Hepatocyte (in vitro differentiated cells): ENCODE measurements at regions not wholly inside any gene's neighbourhood (a gene's known extent, or its start where the extent isn't known, plus 50 kb on each side); places are given as distances from the start of the nearest gene placed in this dataset.

Source experiments
- CTCF ChIP-seq: fragments of 200-600 bp; sonication (generic); IDR thresholded peaks from 2 replicates; pipeline ENCODE4 v1.5.1; 2016; ENCODE audit warnings: antibody characterized with exemption, mild to moderate bottlenecking; ENCODE audit not compliant: poor library complexity
- EZH2 ChIP-seq: fragments of 200-600 bp; sonication (generic); IDR thresholded peaks from 2 replicates; pipeline ENCODE4 v1.6.1; 2016; ENCODE audit warnings: antibody characterized with exemption, mild to moderate bottlenecking, borderline replicate concordance

- no peak for TF ChIP-seq CTCF
- no peak for TF ChIP-seq EZH2
Observed at GRCh38 chr3:74054566-74054965, 429.8 kb upstream of the PDZRN3 start.
